H1 (cell line): ENCODE measurements at regions not wholly inside any gene's neighbourhood (a gene's known extent, or its start where the extent isn't known, plus 50 kb on each side); places are given as distances from the start of the nearest gene placed in this dataset.

Experiments used
- CTCF ChIA-PET: fragments of 300-600 bp; sonication (Branson Sonifier 250); formaldehyde crosslinking; loops from one replicate; lab custom pipeline; 2021; ENCODE audit not compliant: partially characterized antibody; lab: Charles Lee
- POLR2A ChIA-PET: fragments of 300-600 bp; sonication (Branson Sonifier 250); formaldehyde crosslinking; loops from one replicate; lab custom pipeline; 2021; ENCODE audit warnings: inconsistent platforms; ENCODE audit not compliant: partially characterized antibody; lab: Charles Lee
- DNase-seq, 2 experiments: peaks; one replicate each; pipeline versions ENCODE4 v3.0.0 to v3.0.0-alpha.2; 2010 to 2022; ENCODE audit warnings: low spot score in 2 of 2, low read depth in 1 of 2, mixed read lengths in 1 of 2
- FAIRE-seq: peaks from 2 replicates; lab custom pipeline; 2011; peaks lifted over from hg19 to GRCh38; lab: Jason Lieb, UNC
- H2AFZ ChIP-seq: 2 replicates; pipeline ENCODE4 v1.8.1; 2012; ENCODE audit warnings: low read length, inconsistent platforms
- H2AK5ac ChIP-seq: 2 replicates; pipeline ENCODE4 v1.6.1; 2013; ENCODE audit warnings: low read depth, low read length
- H2BK120ac ChIP-seq: replicated peaks from 2 replicates; pipeline ENCODE3; 2013; ENCODE audit warnings: low read depth, low read length, inconsistent platforms
- H2BK12ac ChIP-seq: 2 replicates; pipeline ENCODE4 v1.6.1; 2013; ENCODE audit warnings: low read depth, low read length
- H2BK15ac ChIP-seq: 2 replicates; pipeline ENCODE4 v1.6.1; 2013; ENCODE audit warnings: low read length
- H2BK20ac ChIP-seq: 2 replicates; pipeline ENCODE4 v1.6.1; 2013; ENCODE audit warnings: low read length
- H2BK5ac ChIP-seq: 2 replicates; pipeline ENCODE4 v1.6.1; 2013; ENCODE audit warnings: low read depth, low read length
- H3K14ac ChIP-seq: 2 replicates; pipeline ENCODE4 v1.6.1; 2013; ENCODE audit warnings: inconsistent platforms; ENCODE audit not compliant: insufficient read length
- H3K18ac ChIP-seq: 2 replicates; pipeline ENCODE4 v1.6.1; 2013; ENCODE audit warnings: low read length; ENCODE audit errors: extremely low read depth
- H3K23ac ChIP-seq: 2 replicates; pipeline ENCODE4 v1.6.1; 2013; ENCODE audit warnings: inconsistent platforms; ENCODE audit not compliant: insufficient read length
- H3K23me2 ChIP-seq: 2 replicates; pipeline ENCODE4 v1.6.1; 2013; ENCODE audit warnings: low read depth, low read length
- H3K27ac ChIP-seq: 2 replicates; pipeline ENCODE4 v1.6.1; 2011; ENCODE audit warnings: low read depth, low read length, inconsistent platforms
- H3K27me3 ChIP-seq, 4 experiments: replicated peaks in 1 of 4; 1 replicate in 1 of 4; 2 replicates in 3 of 4; pipeline versions ENCODE4 v1.6.1 to v1.8.1; 2011 to 2013; ENCODE audit warnings: low read length in 3 of 4, mild to moderate bottlenecking in 3 of 4, inconsistent platforms in 2 of 4, mixed read lengths in 2 of 4, moderate library complexity in 1 of 4; ENCODE audit not compliant: control insufficient read depth in 3 of 4, insufficient read depth in 3 of 4; ENCODE audit errors: extremely low read depth in 1 of 4
- H3K36me3 ChIP-seq, 4 experiments: 2 replicates each; pipeline versions ENCODE4 v1.6.1 to v1.8.1; 2011 to 2013; ENCODE audit warnings: mild to moderate bottlenecking in 4 of 4, low read length in 3 of 4, moderate library complexity in 2 of 4, control low read depth in 1 of 4, inconsistent platforms in 1 of 4; ENCODE audit not compliant: insufficient read depth in 4 of 4, control insufficient read depth in 2 of 4
- H3K4ac ChIP-seq: replicated peaks from 2 replicates; pipeline ENCODE3; 2013; ENCODE audit warnings: low read length, low read depth, mixed read lengths, inconsistent platforms; ENCODE audit not compliant: insufficient read length
- H3K4me1 ChIP-seq, 4 experiments: replicated peaks in 1 of 4; 1 replicate in 1 of 4; 2 replicates in 3 of 4; pipeline versions ENCODE4 v1.6.1 to v1.8.1; 2011 to 2013; ENCODE audit warnings: low read length in 3 of 4, inconsistent platforms in 2 of 4, mixed read lengths in 1 of 4; ENCODE audit not compliant: insufficient read depth in 4 of 4, control insufficient read depth in 3 of 4
- H3K4me2 ChIP-seq, 2 experiments: 2 replicates each; pipeline versions ENCODE4 v1.6.1 to v1.8.1; 2011 to 2013; ENCODE audit warnings: low read depth in 2 of 2, low read length in 2 of 2, control low read depth in 1 of 2, inconsistent platforms in 1 of 2, mild to moderate bottlenecking in 1 of 2; ENCODE audit not compliant: insufficient read depth in 1 of 2
- H3K4me3 ChIP-seq, 4 experiments: fragments of 200-600, 300-600 bp in 1 of 4; sonication (generic), shearing (Covaris generic), sonication (Bioruptor Twin) in 1 of 4; 2 replicates each; pipeline versions ENCODE4 v1.5.1 to v1.8.1; 2011 to 2016; ENCODE audit warnings: low read length in 4 of 4, low read depth in 3 of 4, control low read depth in 2 of 4, inconsistent platforms in 2 of 4, mild to moderate bottlenecking in 2 of 4, mixed read lengths in 1 of 4, moderate library complexity in 1 of 4; ENCODE audit not compliant: insufficient read depth in 2 of 4; ENCODE audit errors: extremely low read depth in 1 of 4
- H3K56ac ChIP-seq: replicated peaks from 2 replicates; pipeline ENCODE3; 2013; ENCODE audit warnings: low read depth, mild to moderate bottlenecking, mixed read lengths, low read length, inconsistent platforms; ENCODE audit not compliant: insufficient read length
- H3K79me1 ChIP-seq: 2 replicates; pipeline ENCODE4 v1.6.1; 2013; ENCODE audit warnings: low read depth, low read length, control low read depth
- H3K79me2 ChIP-seq, 2 experiments: 2 replicates each; pipeline versions ENCODE4 v1.6.1 to v1.8.1; 2012 to 2013; ENCODE audit warnings: low read length in 2 of 2, mild to moderate bottlenecking in 2 of 2, inconsistent platforms in 1 of 2; ENCODE audit not compliant: insufficient read depth in 2 of 2, control insufficient read depth in 1 of 2
- H3K9ac ChIP-seq, 4 experiments: replicated peaks in 1 of 4; 1 replicate in 1 of 4; 2 replicates in 3 of 4; pipeline versions ENCODE4 v1.6.1 to v1.8.1; 2011 to 2013; ENCODE audit warnings: low read depth in 3 of 4, low read length in 3 of 4, control low read depth in 2 of 4, mild to moderate bottlenecking in 2 of 4, moderate library complexity in 2 of 4, inconsistent platforms in 1 of 4; ENCODE audit errors: extremely low read depth in 1 of 4
- H3K9me3 ChIP-seq, 2 experiments: 2 replicates each; pipeline versions ENCODE4 v1.6.1 to v1.8.1; 2012 to 2013; ENCODE audit warnings: mild to moderate bottlenecking in 2 of 2, moderate library complexity in 2 of 2, control low read depth in 1 of 2, inconsistent platforms in 1 of 2, low read depth in 1 of 2, low read length in 1 of 2, mixed read lengths in 1 of 2; ENCODE audit not compliant: insufficient read depth in 2 of 2
- H4K20me1 ChIP-seq, 2 experiments: replicated peaks in 1 of 2; 2 replicates each; pipeline versions ENCODE3 to v1.8.1; 2011 to 2013; ENCODE audit warnings: inconsistent platforms in 2 of 2, low read length in 2 of 2, mild to moderate bottlenecking in 1 of 2; ENCODE audit not compliant: insufficient read depth in 2 of 2, control insufficient read depth in 1 of 2
- H4K5ac ChIP-seq: 2 replicates; pipeline ENCODE4 v1.6.1; 2013; ENCODE audit warnings: low read length, low read depth, mixed read lengths, inconsistent platforms; ENCODE audit not compliant: insufficient read length
- H4K8ac ChIP-seq: 2 replicates; pipeline ENCODE4 v1.8.0; 2013; ENCODE audit warnings: mild to moderate bottlenecking, moderate library complexity, low read length, inconsistent platforms; ENCODE audit not compliant: insufficient read depth; ENCODE audit errors: extremely low read depth
- H4K91ac ChIP-seq: replicated peaks from 2 replicates; pipeline ENCODE3; 2013; ENCODE audit warnings: low read length, mixed read lengths, inconsistent platforms; ENCODE audit not compliant: insufficient read length
- CTBP2 ChIP-seq: IDR thresholded peaks from 2 replicates; pipeline ENCODE4 v1.7.0; 2011; ENCODE audit warnings: borderline replicate concordance, mild to moderate bottlenecking, moderate library complexity, mixed read lengths, low read length; ENCODE audit not compliant: insufficient read depth, insufficient read length
- POU5F1 ChIP-seq: IDR thresholded peaks from 2 replicates; pipeline ENCODE4 v1.6.1; 2011; ENCODE audit warnings: low read depth, mild to moderate bottlenecking, low read length, moderate library complexity
- SIX5 ChIP-seq: IDR thresholded peaks from 2 replicates; pipeline ENCODE4 v1.6.1; 2011; ENCODE audit warnings: mild to moderate bottlenecking, low read depth, low read length
- SP4 ChIP-seq: IDR thresholded peaks from 2 replicates; pipeline ENCODE4 v1.6.1; 2012; ENCODE audit warnings: low read length, inconsistent platforms
- WGBS, 2 experiments: shearing (Covaris generic) in 1 of 2; methylation state at CpG; one replicate each; pipeline versions ENCODE4 v1.1.6 to v1.1.7; 2013 to 2015; ENCODE audit warnings: low lambda C conversion rate in 2 of 2, mixed read lengths in 2 of 2, inconsistent platforms in 1 of 2, low coverage in 1 of 2, missing lambda C conversion rate in 1 of 2; ENCODE audit not compliant: insufficient replicate concordance in 2 of 2, insufficient coverage in 1 of 2, insufficient read length in 1 of 2; ENCODE audit errors: extremely low coverage in 1 of 2, missing lambda C conversion rate in 1 of 2; 5-methylcytosine and 5-hydroxymethylcytosine counted together

DNA sequence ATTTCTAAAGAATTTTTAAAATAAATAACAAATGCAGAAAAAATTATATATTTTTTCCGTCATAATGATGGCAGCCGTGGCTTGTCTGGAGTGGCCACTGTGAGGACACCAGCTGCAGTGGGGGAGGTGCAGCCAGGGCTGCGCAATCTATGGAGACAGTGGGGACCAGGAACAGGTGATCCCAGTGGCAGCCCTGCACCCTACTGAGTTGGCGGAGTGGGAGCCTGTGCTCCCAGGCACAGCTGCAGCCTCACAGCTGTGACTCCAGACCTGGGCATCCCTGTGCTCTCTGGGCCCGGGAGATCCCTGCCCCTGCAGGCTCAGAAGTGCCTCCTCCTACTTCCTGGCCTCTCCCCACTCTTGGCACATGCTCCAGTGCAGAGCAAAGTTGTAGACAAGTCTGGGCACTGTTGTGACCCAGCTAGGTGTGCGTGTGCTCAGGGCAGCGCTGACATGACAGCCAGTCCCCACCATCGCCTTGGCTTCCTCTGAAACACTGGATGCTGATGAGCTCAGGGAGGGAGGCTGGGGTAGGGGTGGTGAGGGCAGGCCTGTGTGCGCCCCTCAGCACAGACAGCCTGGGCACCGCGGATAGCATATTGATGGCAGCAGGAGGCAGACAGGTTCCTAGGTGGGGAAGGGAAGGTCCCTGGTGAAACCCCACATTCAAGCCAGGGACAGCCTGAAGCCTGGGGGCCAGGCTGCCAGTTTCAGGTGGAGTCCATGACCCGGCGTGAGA is 96.0 kb upstream of the PRR16 start:
- no peaks in the 10 kb centered on the region for H3K4me1 ChIP-seq
- no peaks in the 10 kb centered on the region for H3K36me3 ChIP-seq
- FAIRE-seq = no peak
- no peak overlapping the region for H2BK120ac ChIP-seq
- H4K20me1 ChIP-seq = no peaks in the 10 kb centered on the region
- WGBS, 2 experiments = 95% methylated on average over 13 of the region's 13 CpGs; no CpG with 5 or more reads in 1 of the 2 experiments
- no peak overlapping the region for H2AK5ac ChIP-seq
- ChIA-PET POLR2A (no interaction called here), CTCF (interaction anchor here (0.6 kb wide), 1 partner anchor 388 kb away, joined by 3 read pairs; no protein-coding TSS in a partner anchor)
- H3K9ac ChIP-seq = no peak overlapping the region
- no peak for TF ChIP-seq SIX5
- TF ChIP-seq SP4 = no peak
- TF ChIP-seq POU5F1 = no peak
- TF ChIP-seq CTBP2 = no peak
- H3K27ac ChIP-seq = no peak overlapping the region
- H2BK20ac ChIP-seq = no peak overlapping the region
- H2BK5ac ChIP-seq = no peak overlapping the region
- H3K79me2 ChIP-seq = no peaks in the 10 kb centered on the region
- no peak for DNase-seq
- H3K56ac ChIP-seq = no peak overlapping the region
- H3K79me1 ChIP-seq = no peaks in the 10 kb centered on the region
- no peak overlapping the region for H3K14ac ChIP-seq
- H2BK12ac ChIP-seq = no peak overlapping the region
- peak overlapping the region; percentile 68; the same call in 1 of the 2 replicates for H4K8ac ChIP-seq
- H3K18ac ChIP-seq = no peak overlapping the region
- no peak overlapping the region for H3K4me2 ChIP-seq
- H3K23ac ChIP-seq = no peak overlapping the region
- H3K4me3 ChIP-seq = no peak overlapping the region
- H2BK15ac ChIP-seq = no peak overlapping the region
- no peak overlapping the region for H4K5ac ChIP-seq
- peak overlapping the region; percentile 58; the same call in 1 of the 2 replicates for H2AFZ ChIP-seq
- H3K27me3 ChIP-seq = no peaks in the 10 kb centered on the region
- H3K9me3 ChIP-seq = no peaks in the 10 kb centered on the region
- no peaks in the 10 kb centered on the region for H3K23me2 ChIP-seq
- H4K91ac ChIP-seq = no peak overlapping the region
- H3K4ac ChIP-seq = no peak overlapping the region
